Pancreas (tissue), 10 donors: ENCODE measurements at regions not wholly inside any gene's neighbourhood (a gene's known extent, or its start where the extent isn't known, plus 50 kb on each side); places are given as distances from the start of the nearest gene placed in this dataset.

Source experiments
- ATAC-seq, 4 donors: fragments of 200-7000 bp; cut with Tn5 transposase; one replicate each; pipeline versions ENCODE4 v1.8.0 to v1.9.1; 2020; ENCODE audit warnings: mild to moderate bottlenecking in 4 of 4, moderate library complexity in 4 of 4
- DNase-seq, 6 donors: peaks; one replicate each; pipeline ENCODE4 v3.0.0-alpha.2; 2020
- FAIRE-seq: peaks from 2 replicates; lab custom pipeline; 2012; peaks lifted over from hg19 to GRCh38; lab: Jason Lieb, UNC
- H3K27ac ChIP-seq, 4 donors: fragments of 200-600 bp; sonication (generic); 1 replicate in 3 of 4; 2 replicates in 1 of 4; pipeline versions ENCODE4 v1.5.0 to v1.8.0; 2020
- H3K27me3 ChIP-seq, 4 donors: fragments of 200-600 bp; one replicate each; pipeline ENCODE4 v1.8.0; 2021
- H3K36me3 ChIP-seq, 3 donors: fragments of 200-600 bp; sonication (generic) in 1 of 3; one replicate each; pipeline versions ENCODE4 v1.5.0 to v1.8.0; 2020 to 2021
- H3K4me1 ChIP-seq, 3 donors: fragments of 200-600 bp; one replicate each; pipeline ENCODE4 v1.8.0; 2021
- H3K4me3 ChIP-seq, 4 donors: fragments of 200-600 bp; sonication (generic) in 2 of 4; one replicate each; pipeline versions ENCODE4 v1.5.0 to v1.8.0; 2020 to 2021
- H3K9me3 ChIP-seq, 4 donors: fragments of 200-600 bp; one replicate each; pipeline ENCODE4 v1.8.0; 2021
- CTCF ChIP-seq, 4 donors: fragments of 200-600 bp; sonication (generic) in 3 of 4; IDR thresholded peaks; one replicate each; pipeline versions ENCODE4 v1.5.0 to v1.8.0; 2021; ENCODE audit warnings: antibody characterized with exemption in 4 of 4
- WGBS, 2 donors: extraction: QIAGEN DNeasy Blood & Tissue Kit; methylation state at CpG; one replicate each; pipeline ENCODE4 v1.1.7; 2013; 5-methylcytosine and 5-hydroxymethylcytosine counted together
- intact Hi-C, 3 donors: fragments of 100-400 bp; cut with DNase I; formaldehyde crosslinking; loops; one replicate each; pipeline versions ENCODE4 v1.11.1 to v1.14.2; 2022
- donor health status: healthy with polysubstance abuse.
- donor health status: DM: no; HTN: no; CAD: no; lungs with moderate emphysema.
- donor health status: DM: no; HTN: no; CAD: no.
- donor health status: control.
- donor health status: control.
- donor health status: Bipolar disorder and iron deficiency.
- donor health status: DM: yes; HTN: yes; CAD: no.
- donor health status: DM: no; HTN: no; CAD: no.
- donor health status: DM: no; HTN: no; CAD: no.
- donor health status: DM: yes; HTN: yes; CAD: no.

DNA sequence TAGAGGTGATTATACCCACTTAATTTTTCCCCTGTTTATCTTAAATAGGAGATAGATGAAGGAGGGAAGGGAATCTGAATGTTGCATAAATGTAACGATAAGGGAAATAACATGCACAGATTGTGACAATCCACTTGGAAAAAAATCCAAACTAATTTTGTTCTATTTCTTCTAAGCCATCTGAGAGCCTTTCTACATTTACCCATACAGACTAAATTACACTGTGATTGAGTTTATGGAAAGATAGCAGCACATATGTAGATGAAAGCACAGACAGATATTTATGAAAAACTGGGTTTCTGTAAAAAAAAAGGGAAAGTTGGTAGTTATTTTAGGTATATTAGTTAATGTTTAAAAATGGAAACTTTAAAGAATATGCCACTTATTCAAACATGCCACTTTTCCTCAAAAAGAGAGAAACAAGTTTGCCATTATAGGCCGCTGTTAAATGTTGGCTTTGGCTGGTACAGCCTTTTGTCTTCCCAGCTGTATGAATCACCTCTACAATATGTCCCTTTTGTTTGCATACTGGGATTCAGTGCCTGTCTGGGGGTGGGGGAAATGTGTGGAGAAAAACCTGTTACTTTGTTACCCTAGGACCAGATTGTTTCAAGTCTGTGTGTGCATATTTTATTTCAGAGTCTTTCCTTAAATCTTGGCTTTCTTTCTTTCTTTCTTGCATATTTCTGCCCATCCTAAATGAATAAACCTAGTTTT, 470.2 kb upstream of the LMO3 start:
- FAIRE-seq, result no peak
- TF ChIP-seq CTCF (IDR thresholded peaks at IDR 0.05), result no peak
- Histone ChIP-seq H3K4me3 (no peak overlapping the region), H3K27ac (no peak overlapping the region), H3K36me3 (no peaks in the 10 kb centered on the region), H3K4me1 (no peaks in the 10 kb centered on the region), H3K27me3 (no peaks in the 10 kb centered on the region), H3K9me3 (no peaks in the 10 kb centered on the region)
- no peak for DNase-seq
- intact Hi-C loops, result no loop called here
- peak in 1 of 4 donors; percentile 26 for ATAC-seq
- WGBS, 2 donors, result 76 to 85% methylated on average over 2 of the region's 2 CpGs

DNA sequence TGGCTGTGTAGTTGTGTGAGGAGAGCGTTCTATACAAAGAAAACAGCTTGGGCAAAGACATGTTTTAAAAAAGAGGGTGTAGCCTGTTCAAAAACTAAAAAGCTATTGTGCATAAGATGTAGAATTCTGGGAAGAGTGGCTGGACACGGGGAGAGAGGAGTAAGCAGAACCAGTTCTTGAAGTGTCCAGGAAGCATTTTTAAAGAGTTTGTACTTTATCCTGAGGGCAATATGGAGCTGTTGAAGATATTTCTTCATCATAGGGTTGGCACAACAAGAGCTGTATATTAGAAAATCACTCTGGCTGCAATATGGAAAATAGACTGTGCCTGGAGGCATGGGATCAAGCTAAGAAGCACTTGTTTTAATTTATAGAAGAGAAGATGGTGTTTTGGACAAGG, 458.9 kb upstream of the LMO3 start:
- no peak for TF ChIP-seq CTCF (IDR thresholded peaks at IDR 0.05)
- H3K4me1 ChIP-seq, result no peaks in the 10 kb centered on the region
- H3K27me3 ChIP-seq, result no peaks in the 10 kb centered on the region
- FAIRE-seq (no peak), DNase-seq (no peak), ATAC-seq (no peak)
- H3K4me3 ChIP-seq, result no peak overlapping the region
- H3K36me3 ChIP-seq, result no peaks in the 10 kb centered on the region
- no peak overlapping the region for H3K27ac ChIP-seq
- H3K9me3 ChIP-seq, result no peaks in the 10 kb centered on the region
- WGBS, 2 donors, result 53 to 64% methylated on average over 2 of the region's 2 CpGs
- intact Hi-C loops, result no loop called here

DNA sequence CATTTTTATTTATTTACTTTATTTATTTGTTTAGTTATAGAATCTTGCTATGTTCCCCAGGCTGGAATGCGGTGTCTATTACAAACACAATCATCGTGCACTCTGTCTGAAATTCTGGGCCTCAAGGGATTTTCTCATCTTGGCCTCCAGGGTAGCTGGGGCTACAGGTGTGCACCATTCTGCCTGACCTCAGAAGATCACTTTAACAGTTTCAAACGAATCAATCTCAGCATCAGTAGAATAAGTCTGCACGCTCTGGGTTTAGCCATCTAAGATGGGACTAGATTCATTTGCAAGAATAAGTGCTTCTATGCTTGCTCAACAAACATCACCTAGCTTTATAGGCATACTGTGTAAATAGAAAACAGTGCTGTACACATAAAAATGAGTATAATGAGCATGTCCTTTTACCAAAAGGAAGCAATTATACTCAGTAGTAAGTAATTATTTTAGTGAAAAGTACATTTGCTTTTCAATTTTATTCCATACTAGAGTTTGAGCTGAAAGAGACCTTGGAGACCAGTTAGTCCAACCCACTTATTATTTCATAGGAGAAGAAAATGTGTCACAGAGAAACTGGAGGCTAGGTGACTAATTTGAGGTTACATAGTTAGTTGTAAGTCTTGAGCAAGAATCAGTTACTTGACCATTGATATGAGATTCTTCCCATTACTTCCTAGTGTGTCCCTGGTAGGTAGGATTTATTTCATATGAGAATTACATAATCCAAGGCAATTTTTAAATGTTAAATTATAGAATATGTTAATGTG, 456.5 kb upstream of the LMO3 start:
- H3K36me3 ChIP-seq, result no peaks in the 10 kb centered on the region
- DNase-seq (no peak), ATAC-seq (no peak), FAIRE-seq (no peak)
- H3K4me1 ChIP-seq, result no peaks in the 10 kb centered on the region
- H3K27ac ChIP-seq, result no peak overlapping the region
- H3K27me3 ChIP-seq, result no peaks in the 10 kb centered on the region
- WGBS, 2 donors, result 63 to 65% methylated on average over 4 of the region's 4 CpGs
- no peaks in the 10 kb centered on the region for H3K9me3 ChIP-seq
- intact Hi-C loops, result no loop called here
- no peak for TF ChIP-seq CTCF (IDR thresholded peaks at IDR 0.05)
- H3K4me3 ChIP-seq, result no peak overlapping the region

DNA sequence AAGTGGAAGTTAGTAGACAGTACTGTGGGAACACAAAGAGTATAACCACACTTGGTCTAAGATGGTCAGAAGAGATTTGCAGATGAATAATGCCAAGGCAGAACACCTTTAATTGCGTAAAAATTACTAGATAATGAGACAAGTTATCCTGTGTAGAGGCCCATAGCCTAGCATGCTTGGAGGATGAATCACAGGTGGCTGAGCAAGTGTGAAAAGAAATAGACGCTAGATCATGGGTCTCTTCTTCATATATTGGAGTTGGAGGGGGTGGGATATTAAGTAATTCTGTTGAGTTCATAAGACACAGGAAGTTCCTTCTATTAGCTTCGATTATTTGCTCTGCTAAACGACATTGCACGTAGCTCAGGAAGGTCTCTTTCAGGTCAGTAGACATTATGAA, 454.3 kb upstream of the LMO3 start:
- ATAC-seq (no peak), DNase-seq (no peak), FAIRE-seq (no peak)
- no peak for TF ChIP-seq CTCF (IDR thresholded peaks at IDR 0.05)
- no peaks in the 10 kb centered on the region for H3K27me3 ChIP-seq
- WGBS, 2 donors, result 53 to 69% methylated on average over 5 of the region's 5 CpGs
- no peaks in the 10 kb centered on the region for H3K4me1 ChIP-seq
- H3K9me3 ChIP-seq, result no peaks in the 10 kb centered on the region
- H3K27ac ChIP-seq, result no peak overlapping the region
- no peaks in the 10 kb centered on the region for H3K36me3 ChIP-seq
- no peak overlapping the region for H3K4me3 ChIP-seq
- intact Hi-C loops, result no loop called here

- FAIRE-seq (no peak), DNase-seq (no peak), ATAC-seq (no peak)
- 29 to 35% methylated on average over 2 of the region's 2 CpGs for WGBS, 2 donors
- Histone ChIP-seq H3K27me3 (no peaks in the 10 kb centered on the region), H3K4me1 (no peaks in the 10 kb centered on the region), H3K27ac (no peak overlapping the region), H3K4me3 (no peak overlapping the region), H3K36me3 (no peaks in the 10 kb centered on the region), H3K9me3 (no peaks in the 10 kb centered on the region)
- no peak for TF ChIP-seq CTCF (IDR thresholded peaks at IDR 0.05)
- intact Hi-C loops, result no loop called here
Observed at GRCh38 chr12:17056546-17056945, 450.6 kb upstream of the LMO3 start.
